ENCODE measurements at regions not wholly inside any gene's neighbourhood (a gene's known extent, or its start where the extent isn't known, plus 50 kb on each side); places are given as distances from the start of the nearest gene placed in this dataset.

DNA sequence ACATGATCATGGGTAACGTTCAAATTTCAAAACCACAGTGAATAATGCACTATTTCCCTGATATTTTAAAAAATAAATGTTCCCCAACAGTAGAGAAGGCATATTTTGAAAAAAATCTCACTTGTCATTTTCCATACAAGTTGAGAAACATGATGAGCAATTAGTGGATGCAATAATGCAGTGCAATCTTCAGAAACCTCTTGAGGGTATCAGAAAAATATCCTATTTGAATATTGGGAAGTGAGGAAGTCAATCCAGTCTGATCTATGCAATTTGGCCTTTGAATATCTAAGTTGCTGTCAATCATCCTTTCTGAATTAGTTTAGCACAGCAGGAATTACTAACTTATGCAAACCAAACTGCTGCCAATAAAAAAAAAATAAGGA is 776.8 kb downstream of the PCDH18 start:
- Histone ChIP-seq H3K36me3 (no peaks in the 10 kb centered on the region), H3K27me3 (no peaks in the 10 kb centered on the region), H3K4me3 (no peak overlapping the region), H3K9me3 (no peaks in the 10 kb centered on the region)
- no peak for DNase-seq

DNA sequence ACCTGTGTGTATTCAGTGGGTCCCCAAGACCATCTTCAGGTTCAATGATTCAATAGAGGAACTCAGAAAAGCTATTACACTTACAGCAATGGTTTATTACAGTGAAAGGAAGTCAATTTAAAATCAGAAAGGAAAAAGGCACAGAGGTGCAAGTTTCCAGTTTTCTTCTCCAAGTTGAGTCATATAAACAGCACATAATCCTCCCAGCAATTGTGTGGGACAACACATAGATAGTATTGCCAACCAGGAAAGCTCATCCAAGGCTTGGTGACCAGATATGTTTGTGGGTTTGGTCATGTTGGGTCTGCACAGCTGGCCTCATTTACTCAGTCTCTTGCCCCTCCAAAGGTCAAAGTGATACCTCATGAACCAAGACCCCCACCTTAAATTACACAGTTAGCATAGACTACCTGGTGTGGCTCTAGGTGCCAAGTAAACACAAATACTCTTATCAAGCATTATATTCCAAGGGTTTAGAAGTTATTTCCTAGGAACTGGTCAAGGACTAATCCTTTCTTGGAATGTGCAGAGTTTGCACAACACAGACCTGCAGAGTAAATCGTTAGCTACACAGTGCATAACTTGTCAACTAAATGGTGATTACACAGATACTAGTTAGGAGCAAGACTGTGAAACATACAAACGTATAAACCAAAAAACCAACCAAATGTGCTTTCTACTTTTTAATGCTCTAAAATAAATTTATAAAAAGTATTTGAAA is 777.3 kb downstream of the PCDH18 start:
- Histone ChIP-seq H3K4me3 (no peak overlapping the region), H3K9me3 (no peaks in the 10 kb centered on the region), H3K36me3 (no peaks in the 10 kb centered on the region), H3K27me3 (no peaks in the 10 kb centered on the region)
- DNase-seq = peak; percentile 9

DNA sequence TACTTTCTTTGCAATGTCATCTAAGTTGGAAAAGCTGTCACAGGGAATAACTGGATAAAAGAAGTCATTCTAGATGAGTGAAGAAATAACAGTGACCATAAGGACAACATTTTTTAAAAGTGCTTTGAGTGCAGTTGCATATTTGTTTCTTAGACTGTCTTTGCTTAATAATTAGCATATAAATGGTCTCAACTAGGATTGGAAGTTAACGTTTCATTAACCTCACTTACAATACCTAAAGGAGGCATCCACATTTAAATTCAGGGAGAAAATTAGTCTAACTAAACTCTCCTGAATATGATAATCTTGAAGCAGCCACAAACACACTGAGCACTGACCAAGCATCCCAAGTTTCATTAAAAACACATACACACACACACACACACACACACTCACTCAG is 780.7 kb downstream of the PCDH18 start:
- no peaks in the 10 kb centered on the region for H3K36me3 ChIP-seq
- DNase-seq = no peak
- no peaks in the 10 kb centered on the region for H3K27me3 ChIP-seq
- H3K9me3 ChIP-seq = no peaks in the 10 kb centered on the region
- H3K4me3 ChIP-seq = no peak overlapping the region

GRCh38 chr4:136750897-136751296 is 781.4 kb downstream of the PCDH18 start:
- Histone ChIP-seq H3K27me3 (no peaks in the 10 kb centered on the region), H3K9me3 (no peaks in the 10 kb centered on the region), H3K4me3 (no peak overlapping the region), H3K36me3 (no peaks in the 10 kb centered on the region)
- no peak for DNase-seq

- no peaks in the 10 kb centered on the region for H3K9me3 ChIP-seq
- H3K27me3 ChIP-seq = no peaks in the 10 kb centered on the region
- DNase-seq = no peak
- no peaks in the 10 kb centered on the region for H3K36me3 ChIP-seq
- no peak overlapping the region for H3K4me3 ChIP-seq
Observed at GRCh38 chr4:136749989-136750388, 782.3 kb downstream of the PCDH18 start.

- Histone ChIP-seq H3K9me3 (no peaks in the 10 kb centered on the region), H3K36me3 (no peaks in the 10 kb centered on the region), H3K4me3 (no peak overlapping the region), H3K27me3 (no peaks in the 10 kb centered on the region)
- DNase-seq = no peak
Observed at GRCh38 chr4:136748773-136749172, 783.5 kb downstream of the PCDH18 start.

DNA sequence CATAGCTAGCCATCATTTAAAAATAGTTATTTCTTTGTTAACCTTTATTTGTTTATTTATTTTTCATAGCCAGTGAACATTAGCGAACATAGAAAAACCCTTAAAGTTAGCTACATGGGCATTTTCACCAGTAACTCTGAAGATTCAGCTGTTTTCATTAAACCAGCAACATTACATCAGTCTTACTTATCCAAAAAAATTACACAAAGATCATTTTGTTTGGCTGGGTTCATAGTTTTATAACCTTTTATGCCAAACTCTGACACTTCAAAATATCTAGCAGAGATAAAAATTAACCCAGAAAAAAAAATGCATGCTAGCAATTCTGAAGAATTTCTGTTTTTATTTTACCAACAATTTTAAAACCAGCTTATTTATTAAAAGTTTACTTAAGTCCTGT is 784.1 kb downstream of the PCDH18 start:
- Histone ChIP-seq H3K36me3 (no peaks in the 10 kb centered on the region), H3K27me3 (no peaks in the 10 kb centered on the region), H3K4me3 (no peak overlapping the region), H3K9me3 (no peaks in the 10 kb centered on the region)
- no peak for DNase-seq

GRCh38 chr4:136743238-136743637 is 789.1 kb downstream of the PCDH18 start:
- Histone ChIP-seq H3K9me3 (no peaks in the 10 kb centered on the region), H3K27me3 (no peaks in the 10 kb centered on the region), H3K36me3 (no peaks in the 10 kb centered on the region), H3K4me3 (no peak overlapping the region)
- no peak for DNase-seq

GRCh38 chr4:136742333-136742732 is 790.0 kb downstream of the PCDH18 start:
- Histone ChIP-seq H3K27me3 (no peaks in the 10 kb centered on the region), H3K4me3 (no peak overlapping the region), H3K36me3 (no peaks in the 10 kb centered on the region), H3K9me3 (no peaks in the 10 kb centered on the region)
- DNase-seq = no peak

DNA sequence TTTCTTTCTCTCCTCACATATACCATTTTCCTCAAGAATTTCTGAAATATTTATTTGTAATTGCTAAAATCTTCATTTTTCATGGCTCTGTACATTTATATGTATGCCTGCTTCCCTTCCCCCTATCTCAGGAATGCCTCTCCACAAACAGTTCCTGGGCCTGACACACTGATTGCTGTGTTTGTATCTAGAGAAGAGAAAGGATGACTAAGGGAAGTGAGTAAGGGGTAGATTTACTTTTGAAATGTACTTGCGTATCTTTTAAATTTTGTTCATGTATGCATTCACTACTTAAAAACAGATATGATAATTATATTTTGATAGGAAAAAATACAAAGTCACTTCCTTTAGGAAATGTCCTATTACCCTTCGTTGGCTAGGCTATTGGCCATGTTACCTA is 790.8 kb downstream of the PCDH18 start:
- H3K4me3 ChIP-seq = no peak overlapping the region
- no peaks in the 10 kb centered on the region for H3K27me3 ChIP-seq
- H3K9me3 ChIP-seq = no peaks in the 10 kb centered on the region
- DNase-seq = no peak
- no peaks in the 10 kb centered on the region for H3K36me3 ChIP-seq

GRCh38 chr4:136740326-136740725 is 792.0 kb downstream of the PCDH18 start:
- H3K4me3 ChIP-seq = no peak overlapping the region
- no peaks in the 10 kb centered on the region for H3K9me3 ChIP-seq
- H3K36me3 ChIP-seq = no peaks in the 10 kb centered on the region
- DNase-seq = no peak
- H3K27me3 ChIP-seq = no peaks in the 10 kb centered on the region

GRCh38 chr4:136737066-136737465 is 795.2 kb downstream of the PCDH18 start:
- DNase-seq = no peak
- Histone ChIP-seq H3K27me3 (no peaks in the 10 kb centered on the region), H3K9me3 (no peaks in the 10 kb centered on the region), H3K4me3 (no peak overlapping the region), H3K36me3 (no peaks in the 10 kb centered on the region)

- H3K27me3 ChIP-seq = no peaks in the 10 kb centered on the region
- no peak for DNase-seq
- H3K36me3 ChIP-seq = no peaks in the 10 kb centered on the region
- no peak overlapping the region for H3K4me3 ChIP-seq
- no peaks in the 10 kb centered on the region for H3K9me3 ChIP-seq
Observed at GRCh38 chr4:136731025-136731424, 801.3 kb downstream of the PCDH18 start.

DNA sequence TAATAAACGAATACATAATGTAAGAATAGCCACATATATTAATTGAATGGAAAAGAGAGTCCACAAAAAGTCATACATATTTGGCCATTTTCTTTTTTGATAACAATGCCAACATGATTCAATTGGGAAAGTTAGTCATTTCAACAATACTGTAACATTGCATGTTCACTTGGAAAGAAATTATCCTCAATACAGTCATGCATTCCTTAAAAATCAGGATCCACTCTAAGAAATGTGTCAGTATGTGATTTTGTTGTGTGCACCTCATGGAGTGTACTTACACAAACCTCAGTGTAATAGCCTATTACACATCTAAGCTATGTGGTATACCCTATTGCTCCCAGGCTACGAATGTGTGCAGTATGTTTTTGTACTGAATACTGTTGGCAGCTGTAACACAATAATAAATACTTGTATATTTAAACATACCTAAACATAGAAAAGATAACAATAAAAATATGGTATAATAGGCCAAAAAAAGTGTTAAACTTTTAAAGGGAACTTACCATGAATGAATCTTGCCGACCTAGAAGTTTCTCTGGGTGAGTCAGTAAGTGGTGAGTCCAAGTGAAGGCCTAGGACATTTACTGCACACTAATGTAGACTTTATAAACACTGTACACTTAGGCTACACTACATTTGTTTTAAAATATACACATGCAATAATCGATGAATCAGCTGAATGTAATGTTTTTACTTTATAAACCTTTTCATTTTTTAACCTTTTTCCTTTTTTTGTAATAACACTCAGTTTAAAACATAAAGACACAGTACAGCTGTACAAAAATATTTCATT is 806.8 kb downstream of the PCDH18 start:
- peak; percentile 1 for DNase-seq
- no peaks in the 10 kb centered on the region for H3K36me3 ChIP-seq
- no peaks in the 10 kb centered on the region for H3K27me3 ChIP-seq
- no peaks in the 10 kb centered on the region for H3K9me3 ChIP-seq
- H3K4me3 ChIP-seq = no peak overlapping the region

DNA sequence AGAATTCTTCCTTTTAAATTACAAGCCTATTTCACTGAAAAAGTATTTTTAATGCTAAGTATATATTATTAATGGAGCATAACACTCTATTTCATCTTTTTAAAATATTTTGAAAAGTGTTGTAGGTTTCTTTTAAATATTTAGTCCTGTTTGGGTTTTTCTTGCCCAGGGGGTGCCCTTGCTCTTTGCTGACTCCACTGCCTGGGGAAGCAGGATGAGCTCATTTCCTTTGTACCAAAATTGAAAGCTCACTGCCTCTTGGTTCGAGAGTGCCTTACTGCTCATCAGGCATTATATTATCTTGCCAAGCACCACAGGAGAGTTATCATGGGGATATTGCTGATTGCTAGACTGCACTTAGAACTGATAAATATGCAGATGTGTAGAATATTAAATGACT is 819.2 kb downstream of the PCDH18 start:
- H3K36me3 ChIP-seq = no peaks in the 10 kb centered on the region
- no peaks in the 10 kb centered on the region for H3K9me3 ChIP-seq
- H3K27me3 ChIP-seq = no peaks in the 10 kb centered on the region
- no peak overlapping the region for H3K4me3 ChIP-seq
- DNase-seq = peak; percentile 31

GRCh38 chr4:136709897-136710296 is 822.4 kb downstream of the PCDH18 start:
- no peaks in the 10 kb centered on the region for H3K27me3 ChIP-seq
- no peak overlapping the region for H3K4me3 ChIP-seq
- no peaks in the 10 kb centered on the region for H3K36me3 ChIP-seq
- DNase-seq = no peak
- H3K9me3 ChIP-seq = no peaks in the 10 kb centered on the region

GRCh38 chr4:136706942-136707341 is 825.4 kb downstream of the PCDH18 start:
- H3K9me3 ChIP-seq = no peaks in the 10 kb centered on the region
- no peak overlapping the region for H3K4me3 ChIP-seq
- no peak for DNase-seq
- H3K36me3 ChIP-seq = no peaks in the 10 kb centered on the region
- no peaks in the 10 kb centered on the region for H3K27me3 ChIP-seq

DNA sequence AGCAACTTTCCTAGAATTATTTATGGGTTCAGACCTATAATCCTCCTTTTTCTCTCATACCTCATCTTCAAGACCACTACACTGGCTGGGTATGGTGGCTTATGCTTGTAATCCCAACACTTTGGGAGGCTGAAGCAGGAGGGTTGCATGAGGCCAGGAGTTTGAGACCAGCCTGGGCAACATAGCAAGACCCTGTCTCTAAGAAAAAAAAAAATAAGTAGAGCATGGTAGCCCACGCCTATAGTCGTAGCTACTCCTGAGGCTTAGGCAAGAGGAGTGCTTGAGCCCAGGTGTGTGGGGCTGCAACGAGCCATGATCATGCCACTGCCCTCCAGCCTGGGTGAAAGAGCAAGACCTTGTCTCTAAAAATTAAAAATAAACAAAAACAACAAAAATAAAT is 832.4 kb downstream of the PCDH18 start:
- H3K9me3 ChIP-seq = no peaks in the 10 kb centered on the region
- DNase-seq = no peak
- no peaks in the 10 kb centered on the region for H3K36me3 ChIP-seq
- no peak overlapping the region for H3K4me3 ChIP-seq
- H3K27me3 ChIP-seq = no peaks in the 10 kb centered on the region

Data from MG63 (cell line).